Activated CD4-positive, alpha-beta T cell treated with anti-CD3 and anti-CD28 coated beads, Interleukin-2, amount 50 U/mL, for 16 hours (primary cell): ENCODE measurements at regions not wholly inside any gene's neighbourhood (a gene's known extent, or its start where the extent isn't known, plus 50 kb on each side); places are given as distances from the start of the nearest gene placed in this dataset.

Experiments used
- DNase-seq: peaks from one replicate; pipeline ENCODE4 v3.0.0-alpha.2; 2020

DNA sequence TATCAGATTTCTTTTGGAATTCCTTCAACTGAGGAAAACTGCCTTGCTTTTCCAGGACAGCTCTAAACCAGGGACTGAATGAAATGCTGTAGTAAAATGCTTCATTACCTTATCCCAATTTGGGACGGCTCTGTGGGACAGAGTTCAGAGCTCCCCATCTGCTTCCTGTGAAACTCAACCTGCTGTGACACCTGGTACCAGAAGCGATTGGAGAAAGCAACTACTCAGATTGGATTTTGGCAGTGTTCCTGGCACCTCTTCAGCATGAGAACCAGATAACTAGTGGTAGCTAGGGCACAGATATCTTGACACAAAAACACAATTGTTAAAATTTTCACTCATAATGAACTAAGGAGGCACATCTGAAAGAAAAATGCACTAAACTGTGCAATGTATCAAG lies 539.1 kb downstream of the SI start:
- DNase-seq: no peak

DNA sequence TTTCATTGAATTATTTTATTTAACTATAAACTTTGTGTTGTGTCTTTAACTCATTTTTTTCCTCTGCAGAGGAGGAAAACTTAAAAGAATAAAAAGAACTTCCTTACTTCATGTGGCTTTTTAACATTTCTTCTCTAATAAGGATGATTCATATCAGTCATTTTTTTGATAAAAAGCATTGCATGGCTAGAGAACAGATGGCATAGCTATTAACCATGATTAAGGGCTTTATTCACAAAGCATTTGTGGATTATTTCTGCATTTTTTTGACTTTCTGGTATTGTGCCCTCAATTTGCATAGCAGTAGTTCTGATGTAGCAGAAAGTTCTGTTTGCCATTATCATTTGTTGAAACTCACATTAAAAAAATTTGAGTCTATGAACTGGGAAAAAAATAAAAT lies 540.8 kb downstream of the SI start:
- DNase-seq: no peak

DNA sequence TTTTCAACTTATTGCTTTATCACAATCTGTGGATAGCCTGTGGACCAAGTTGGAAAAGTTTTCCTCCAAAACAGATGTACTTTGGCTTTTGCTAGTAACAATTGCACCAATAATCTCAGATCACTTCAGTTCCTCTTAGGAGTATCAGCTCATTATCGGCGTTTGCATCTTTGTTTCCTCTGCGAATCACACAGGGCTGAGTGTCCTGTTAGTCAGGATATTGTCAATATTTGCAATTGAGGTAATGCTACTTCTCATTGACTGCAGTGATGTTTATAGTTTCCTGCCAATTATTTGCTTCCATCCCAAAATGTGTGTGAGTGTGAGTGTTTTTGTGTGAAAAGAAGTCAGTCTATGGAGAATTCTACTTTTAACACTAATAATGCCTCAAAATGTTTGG lies 545.0 kb downstream of the SI start:
- DNase-seq: no peak

DNA sequence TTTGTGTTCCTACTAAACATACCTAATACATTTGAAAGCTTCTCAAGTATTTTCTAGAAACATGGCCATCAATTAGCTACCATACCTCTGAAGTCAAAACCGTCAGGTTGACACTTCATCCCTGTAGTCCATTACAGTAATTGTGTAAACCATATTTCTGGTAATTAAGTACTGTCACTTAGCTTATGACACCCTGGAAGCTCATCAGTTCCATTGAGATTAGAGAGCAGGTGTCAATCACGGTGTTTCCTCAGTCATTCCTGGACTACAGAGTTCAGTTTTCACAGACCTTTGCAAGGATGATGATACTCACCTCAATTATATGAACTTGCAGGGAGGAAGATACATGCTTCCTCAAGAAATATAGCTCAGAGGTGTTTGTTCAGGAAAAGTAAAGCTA lies 552.0 kb downstream of the SI start:
- no peak for DNase-seq

DNA sequence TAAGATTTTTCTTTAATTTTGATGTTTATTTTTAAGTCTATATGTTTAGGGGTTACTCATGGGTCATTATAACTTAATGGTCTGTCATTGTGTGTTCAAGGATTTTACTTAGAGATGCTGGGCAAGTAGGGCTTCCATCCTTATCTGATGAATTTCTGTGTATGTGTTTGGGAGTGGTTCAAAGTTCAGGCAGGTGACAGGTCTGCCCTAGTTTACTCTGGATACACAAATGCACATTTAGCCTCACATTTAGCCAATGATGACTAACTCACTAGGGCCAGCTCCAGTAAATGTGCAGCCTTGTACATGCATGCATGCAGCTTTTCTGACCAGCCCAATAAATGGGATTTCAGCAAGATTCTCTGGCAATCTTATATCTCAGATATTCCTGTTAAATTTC lies 554.1 kb downstream of the SI start:
- no peak for DNase-seq

DNA sequence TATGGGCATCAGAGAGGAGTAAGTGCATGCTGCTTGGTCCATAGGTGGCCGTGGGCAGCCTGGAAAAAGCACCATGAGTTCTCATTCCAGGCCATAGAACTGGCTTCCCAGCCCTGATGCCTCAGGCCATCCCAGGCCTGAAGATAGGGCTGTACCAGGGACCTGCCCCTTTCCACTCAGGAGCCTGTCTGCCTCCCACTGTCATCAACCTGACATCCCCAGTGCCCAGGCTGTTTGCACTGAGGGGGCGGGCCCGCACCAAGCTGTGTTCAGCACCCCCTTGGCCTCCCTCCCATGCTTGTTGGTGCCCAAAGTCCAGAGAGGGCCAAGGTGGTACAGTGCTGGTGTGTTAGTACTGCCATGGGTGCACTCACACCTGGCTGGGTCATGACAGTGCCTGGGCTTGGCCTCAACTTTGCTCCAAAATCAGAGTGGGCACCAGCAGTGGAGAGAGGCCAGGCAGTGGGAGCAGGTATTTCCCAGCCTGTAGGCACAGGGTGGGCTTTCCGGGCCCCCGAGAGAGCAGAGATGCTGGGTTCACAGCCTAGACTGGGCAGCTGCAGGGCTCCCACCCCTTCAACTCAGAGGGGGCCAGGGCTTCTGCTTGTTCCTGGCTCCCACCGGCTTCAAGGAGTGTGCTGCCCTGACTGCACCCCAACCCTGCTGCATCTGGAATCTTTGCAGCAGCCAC lies 556.1 kb downstream of the SI start:
- no peak for DNase-seq

DNA sequence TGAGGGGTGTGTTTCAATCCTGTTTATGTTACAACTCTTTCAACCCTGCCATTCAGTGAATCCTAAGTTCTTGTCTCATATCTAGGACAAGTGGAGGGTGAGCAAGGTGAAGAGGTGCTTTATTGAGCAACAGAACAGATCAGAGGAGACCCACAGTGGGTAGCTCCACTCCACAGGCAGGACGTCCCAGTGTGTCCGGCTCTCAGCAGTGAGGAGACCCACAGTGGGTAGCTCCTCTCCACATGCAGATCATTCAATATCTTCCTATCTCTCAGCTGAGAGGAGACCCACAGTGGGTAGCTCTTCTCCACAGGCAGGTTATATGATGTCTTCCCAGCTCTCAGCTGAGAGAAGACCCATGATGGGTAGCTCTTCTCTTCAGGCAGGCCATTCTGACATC lies 556.7 kb downstream of the SI start:
- DNase-seq: no peak

DNA sequence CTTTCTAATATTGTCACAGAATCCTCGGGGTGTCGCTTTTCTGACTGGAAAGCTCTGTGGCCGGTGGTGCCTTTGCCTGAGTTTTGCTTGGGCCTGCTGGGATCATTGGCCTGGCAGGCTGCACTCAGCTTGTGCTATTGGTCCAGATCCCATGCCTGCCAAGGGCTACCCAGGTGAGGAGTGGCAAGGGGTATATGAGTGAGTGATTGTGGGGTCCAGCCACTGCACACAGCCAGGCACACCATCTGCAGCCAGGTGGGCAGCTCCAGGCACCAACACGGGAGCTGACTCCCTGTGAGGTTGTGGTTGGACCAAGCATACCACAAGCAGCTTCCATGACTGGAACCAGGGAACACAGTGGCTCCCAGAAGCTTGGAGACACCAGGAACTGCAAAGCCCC lies 557.2 kb downstream of the SI start:
- no peak for DNase-seq

DNA sequence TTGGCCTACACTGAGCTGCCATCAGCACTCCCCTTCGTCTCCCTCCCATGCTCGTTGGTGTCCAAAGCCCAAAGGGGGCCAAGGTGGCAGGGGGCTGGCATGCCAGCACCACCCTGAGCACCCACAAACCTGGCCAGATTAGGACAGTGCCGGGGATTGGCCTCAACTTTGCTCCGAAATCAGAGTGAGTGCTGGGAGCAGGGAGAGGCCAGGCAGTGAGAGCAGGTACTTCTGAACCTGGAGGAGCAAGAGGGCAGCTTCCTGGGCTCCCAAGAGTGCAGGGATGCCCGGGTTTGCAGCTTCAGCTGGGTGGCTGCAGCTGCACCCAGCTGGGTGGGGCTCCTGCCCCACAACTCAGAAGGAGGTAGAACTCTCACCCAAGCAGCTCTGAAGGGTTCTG lies 563.0 kb downstream of the SI start:
- DNase-seq: no peak

DNA sequence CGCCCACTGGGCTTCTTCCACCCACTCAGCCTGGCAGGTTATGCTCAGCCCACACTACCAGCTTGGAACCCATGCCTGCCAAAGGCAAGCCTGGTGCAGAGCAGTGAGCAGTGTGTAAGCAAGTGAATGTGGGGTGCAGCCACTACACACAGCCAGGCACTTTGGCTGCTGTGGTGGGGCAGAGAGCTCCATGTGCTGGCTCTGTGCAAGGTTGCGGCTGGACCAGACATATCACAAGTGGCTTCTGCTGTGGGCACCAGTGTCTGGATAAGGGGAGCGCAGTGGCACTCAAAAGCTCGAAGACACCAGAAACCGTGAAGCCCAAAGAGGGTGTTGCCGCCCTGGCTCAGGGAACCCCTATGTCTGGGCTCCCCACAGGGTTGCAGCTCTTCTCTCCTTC lies 563.7 kb downstream of the SI start:
- no peak for DNase-seq

DNA sequence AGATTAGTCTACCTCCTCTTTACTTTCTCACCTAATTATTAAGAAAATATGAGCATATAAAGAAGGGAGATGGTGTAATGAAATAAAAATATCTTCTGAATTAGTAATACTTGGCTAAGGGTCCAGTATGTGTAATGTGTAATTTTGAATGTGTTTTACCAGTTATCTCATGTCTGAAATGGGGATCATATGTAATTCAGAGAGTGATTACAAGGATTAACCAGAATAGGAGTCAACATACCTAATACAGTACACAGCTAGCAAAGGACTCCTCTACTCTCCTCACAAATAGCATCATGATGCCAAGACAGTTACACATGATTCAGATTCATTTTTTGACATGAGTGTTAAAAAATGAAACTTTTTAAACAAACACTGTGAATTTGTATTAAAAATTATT lies 570.4 kb downstream of the SI start:
- no peak for DNase-seq

DNA sequence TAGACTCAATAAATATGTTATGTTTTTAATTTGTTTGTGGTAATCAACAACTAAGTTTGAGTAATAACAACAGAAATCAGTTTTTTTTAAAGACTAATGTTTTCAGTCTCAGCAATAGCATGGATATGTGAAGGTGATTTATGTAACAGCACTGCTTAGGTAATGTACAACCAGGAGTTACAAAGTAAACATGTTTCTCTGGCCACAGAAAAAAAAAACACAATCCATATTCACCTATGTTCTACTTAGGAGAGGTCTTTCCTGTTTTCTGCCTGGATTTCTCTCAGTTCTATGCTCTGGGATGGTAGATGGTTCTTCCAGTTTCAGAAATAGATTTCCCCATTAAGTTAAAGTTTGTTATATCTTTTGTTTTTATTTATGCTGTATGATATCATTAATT lies 579.4 kb downstream of the SI start:
- no peak for DNase-seq

DNA sequence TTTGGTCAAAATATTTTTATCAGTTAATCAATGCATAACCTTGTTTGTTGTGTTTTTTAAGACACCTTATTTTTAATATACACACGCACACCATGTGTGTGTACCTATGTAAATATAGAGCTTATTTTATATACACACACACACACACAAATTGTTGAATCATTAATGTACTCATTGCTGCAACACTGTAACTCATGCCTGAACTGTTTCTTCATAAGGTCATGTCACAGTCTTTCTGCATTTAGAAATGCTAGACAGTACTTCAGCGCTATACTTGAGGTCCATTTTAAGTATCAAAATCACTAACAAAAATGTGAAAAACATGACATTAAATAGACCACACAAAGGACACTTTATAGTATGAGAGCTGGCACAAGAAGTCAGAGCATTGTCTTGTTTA lies 589.4 kb downstream of the SI start:
- no peak for DNase-seq

DNA sequence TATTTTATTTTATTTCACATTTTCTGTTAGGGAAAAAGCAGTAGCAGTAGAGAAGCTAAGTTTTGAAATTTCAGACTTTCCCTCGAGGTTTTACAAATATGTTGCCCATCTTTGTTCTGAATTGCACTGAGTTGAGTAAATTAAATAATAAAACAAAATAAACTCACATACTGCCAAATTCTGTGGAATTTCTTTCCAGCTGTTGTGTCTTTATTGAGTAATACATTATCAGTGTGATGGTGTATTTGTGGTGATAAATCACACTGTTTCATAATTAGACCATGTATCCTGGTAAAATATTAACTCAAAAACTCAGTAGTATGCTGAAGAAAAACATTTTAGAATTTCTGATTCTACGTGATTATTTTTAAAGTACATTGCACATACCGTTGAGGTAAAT lies 592.1 kb downstream of the SI start:
- DNase-seq: no peak

DNA sequence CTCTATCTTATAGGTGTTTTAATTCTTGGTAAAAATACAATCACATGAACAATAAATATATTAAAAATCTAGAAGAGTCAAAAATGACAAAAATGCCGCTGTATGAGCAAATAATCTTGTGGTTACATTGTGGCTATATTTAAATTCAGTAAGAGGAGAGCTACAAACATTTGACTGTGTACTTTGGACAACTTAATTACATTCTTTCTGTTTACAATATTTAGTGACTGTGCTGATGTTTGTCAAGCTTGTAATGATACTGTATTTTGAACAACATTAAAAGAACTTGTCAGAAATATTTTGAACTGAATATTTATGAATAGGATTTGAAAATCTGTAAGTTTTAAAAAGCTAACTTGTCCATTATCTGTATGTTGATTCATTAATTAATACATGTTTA lies 598.3 kb downstream of the SI start:
- no peak for DNase-seq

DNA sequence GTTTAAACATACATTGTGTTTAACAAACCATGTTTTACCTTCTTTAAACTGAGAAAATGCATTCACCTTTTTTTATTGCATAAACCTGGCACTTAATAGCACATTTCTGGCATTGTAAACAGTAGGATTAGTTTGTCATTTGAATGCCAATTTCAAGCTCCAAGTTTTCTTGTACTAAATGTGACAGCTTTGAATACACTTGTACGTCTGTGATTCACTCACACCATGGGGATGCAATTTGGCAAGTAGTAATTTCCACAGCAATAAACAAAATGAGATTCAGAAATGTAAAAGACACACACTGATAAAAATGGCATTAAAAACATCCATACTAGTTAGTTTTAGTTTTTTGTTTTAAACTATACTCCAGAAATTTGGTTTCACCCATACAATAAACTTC lies 598.9 kb downstream of the SI start:
- DNase-seq: no peak

DNA sequence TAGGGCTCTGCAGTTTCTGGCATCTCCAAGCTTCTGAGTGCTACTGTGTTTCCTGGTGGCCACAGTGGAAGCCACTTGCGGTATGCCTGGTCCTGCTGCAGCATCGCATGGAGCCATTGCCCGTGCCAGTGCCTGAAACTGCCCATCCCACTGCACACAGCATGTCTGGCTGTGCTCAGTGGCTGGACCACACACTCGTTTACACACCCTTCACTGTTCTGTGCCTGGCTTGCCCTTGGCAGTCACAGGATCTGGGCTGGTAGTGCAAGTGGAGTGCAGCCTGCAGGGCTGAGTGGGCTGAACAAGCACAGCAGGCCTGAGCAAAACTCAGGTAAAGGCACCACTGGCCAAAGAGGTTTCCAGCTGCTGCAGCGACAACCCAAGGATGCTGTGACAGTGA lies 600.0 kb downstream of the SI start:
- no peak for DNase-seq

DNA sequence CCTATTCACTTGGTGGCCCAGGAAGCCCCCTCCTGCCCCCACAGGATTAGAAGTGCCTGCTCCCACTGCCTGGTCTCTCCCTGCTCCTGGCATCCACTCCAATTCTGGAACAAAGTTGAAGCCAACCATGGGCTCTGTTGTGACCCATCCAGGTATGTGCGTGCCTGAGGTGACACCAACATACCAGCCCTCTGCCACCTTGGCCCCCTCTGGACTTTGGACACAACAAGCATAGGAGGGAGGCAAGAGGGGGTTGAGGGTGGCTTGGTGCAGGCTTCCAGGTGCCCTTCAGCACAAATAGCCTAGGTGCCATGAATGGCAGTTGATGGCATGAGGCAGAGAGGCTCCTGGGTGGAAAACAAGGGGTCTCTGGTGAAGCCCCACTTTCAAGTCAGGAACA lies 600.9 kb downstream of the SI start:
- no peak for DNase-seq

DNA sequence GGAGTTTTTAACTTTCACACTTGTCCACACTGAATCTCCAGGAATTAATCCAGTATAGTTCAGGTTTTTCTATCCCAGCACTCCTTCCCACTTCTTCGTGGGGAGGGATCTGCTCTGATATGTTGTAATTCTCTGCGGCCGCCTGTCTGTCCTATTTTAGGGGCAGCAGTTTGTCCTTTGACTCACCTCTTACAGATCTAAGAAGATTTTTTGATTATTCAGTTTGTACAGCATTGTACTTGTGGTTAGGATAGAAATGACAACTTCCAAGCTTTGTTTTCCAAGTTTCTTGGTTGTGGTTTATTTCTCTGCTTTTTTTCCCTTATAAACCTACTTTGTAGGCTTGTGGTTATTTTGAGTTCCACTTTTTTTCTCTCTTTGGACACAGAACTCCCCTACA lies 601.7 kb downstream of the SI start:
- no peak for DNase-seq

DNA sequence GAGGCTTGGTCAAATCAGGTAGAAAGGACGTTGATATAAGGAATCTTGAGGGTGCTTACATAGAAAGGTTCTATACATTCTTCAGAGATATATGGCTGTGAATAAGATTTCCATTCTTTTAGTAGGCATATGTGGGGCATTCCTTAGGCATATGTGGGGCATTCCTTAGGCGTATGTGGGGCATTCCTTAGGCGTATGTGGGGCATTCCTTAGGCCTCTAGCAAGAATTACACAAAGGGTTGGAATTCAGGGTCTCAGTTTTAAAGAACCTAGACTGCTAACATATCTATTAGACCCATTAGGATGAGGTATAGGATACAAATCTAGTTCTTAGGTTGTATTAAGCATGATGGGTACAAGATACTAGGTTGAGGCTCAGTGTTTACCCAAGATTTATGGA lies 607.8 kb downstream of the SI start:
- DNase-seq: no peak

DNA sequence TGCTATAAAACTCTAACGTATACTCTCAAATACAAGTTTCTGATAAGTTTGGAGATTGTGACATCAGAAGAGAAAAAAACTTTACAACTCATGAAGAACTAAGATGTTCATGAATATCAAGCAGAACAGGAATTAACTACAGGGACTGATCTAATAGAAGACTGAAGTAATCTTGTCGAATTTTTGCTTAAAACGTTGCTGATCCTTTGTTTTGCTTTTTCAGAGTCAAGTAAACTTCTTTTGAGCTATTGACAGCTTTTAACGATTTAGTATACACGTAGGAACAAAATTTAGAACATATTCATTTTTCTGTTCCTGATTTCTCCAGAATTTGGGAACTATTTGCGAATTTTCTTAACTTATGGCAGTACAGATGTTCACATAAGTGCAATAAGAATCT lies 610.2 kb downstream of the SI start:
- DNase-seq: no peak

DNA sequence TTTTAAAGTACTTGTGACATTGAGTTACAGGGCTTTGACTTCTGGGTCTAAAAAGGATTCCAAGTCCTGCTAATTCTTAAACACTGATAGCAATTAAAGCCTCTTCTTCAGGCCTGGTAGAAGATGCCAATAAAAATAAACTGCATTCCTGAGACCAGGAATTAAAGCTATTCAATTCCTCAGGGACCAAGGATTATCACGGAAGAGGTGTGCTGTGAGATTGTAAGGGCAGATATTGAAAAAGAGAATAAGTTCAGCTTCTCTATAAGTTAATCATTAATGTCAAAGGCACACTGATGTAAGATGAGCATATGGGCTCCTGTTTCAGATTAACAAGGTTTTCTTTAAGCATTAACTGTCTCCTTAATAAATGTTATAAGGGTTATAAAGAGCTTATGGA lies 611.3 kb downstream of the SI start:
- no peak for DNase-seq

DNA sequence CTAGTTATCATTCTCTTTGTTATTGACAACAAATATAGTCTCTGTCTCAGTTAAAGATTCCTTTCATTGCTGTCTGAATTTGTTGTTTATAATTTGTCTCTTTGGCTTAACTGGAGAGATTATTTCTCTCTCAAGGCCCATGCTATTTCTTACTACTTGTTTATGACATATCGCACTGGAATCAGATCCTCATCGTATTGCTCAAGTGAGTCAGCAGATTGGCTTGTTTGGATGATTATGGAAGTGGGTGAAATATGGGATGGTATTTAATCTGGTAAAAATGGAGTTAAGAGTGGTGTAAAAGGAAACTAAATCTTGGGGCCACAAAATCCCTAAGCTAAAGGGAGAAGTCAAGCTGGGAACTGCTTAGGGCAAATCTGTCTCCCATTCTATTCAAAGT lies 613.1 kb downstream of the SI start:
- DNase-seq: no peak

DNA sequence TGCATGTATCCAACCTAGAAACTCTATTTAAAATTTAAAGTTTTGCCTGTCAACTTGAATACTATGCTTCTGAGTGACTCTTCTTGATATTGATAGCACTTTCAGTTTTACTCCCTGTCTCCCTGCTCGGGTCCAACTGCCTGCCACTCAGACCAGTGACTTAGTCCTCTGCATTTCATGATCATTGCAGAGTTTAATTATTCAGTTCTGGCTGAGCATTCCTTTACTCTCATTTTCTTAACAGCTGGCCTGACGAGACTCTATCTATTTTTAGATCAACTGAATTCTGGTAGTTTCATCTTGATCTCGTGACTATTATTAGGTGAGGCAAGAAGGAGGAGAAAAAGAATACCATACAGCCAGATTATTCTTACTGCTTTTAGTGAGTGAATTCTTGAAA lies 617.4 kb downstream of the SI start:
- no peak for DNase-seq

DNA sequence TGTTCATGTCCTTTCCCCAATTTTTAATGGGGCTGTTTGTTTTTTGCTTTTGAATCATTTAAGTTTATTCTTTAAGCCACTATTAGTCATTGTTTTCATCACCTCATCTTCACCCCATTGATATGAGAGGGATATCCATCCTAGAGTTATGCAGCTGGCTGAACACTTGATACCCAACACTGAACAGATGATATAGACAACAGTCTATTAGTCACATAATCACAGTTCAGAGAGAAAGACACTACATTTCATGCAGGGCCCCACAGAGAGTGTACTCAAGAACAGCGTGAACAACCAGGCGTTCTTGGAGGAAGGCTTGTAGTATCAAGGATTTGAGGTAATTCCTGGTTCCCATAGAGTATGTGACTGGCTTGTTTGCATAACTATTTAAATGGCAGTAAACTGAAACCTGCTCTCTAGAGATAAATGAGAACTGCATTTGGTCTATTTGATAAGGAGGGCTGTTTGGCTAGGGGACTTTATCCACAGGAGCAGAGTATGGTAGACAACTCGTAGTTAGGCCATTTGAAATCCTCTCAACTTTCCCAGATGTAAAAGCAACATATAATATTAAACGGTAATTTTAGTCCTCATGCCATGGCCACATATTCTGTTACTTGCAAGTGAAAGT lies 618.7 kb downstream of the SI start:
- DNase-seq: no peak

DNA sequence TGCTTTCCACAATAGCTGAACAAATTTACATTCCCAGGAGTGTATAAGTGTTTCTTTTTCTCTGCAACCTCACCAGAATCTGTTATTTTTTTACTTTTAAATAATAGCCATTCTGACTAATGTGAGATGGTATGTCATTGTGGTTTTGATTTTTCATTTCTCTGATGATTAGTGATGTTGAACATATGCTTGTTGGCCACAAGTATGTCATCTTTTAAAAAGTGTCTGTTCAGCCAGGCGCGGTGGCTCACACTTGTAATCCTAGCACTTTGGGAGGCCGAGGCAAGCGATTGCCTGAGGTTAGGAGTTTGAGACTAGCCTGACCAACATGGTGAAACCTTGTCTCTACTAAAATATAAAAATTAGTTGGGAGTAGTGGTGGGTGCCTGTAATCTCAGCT lies 619.3 kb downstream of the SI start:
- DNase-seq: no peak
